CD4-positive, alpha-beta T cell (primary cell): ENCODE measurements at regions not wholly inside any gene's neighbourhood (a gene's known extent, or its start where the extent isn't known, plus 50 kb on each side); places are given as distances from the start of the nearest gene placed in this dataset.

Experiments
- ATAC-seq: fragments of 200-7000 bp; cut with Tn5 transposase; one replicate; pipeline ENCODE4 v1.10.0; 2022; ENCODE audit warnings: mild to moderate bottlenecking; ENCODE audit not compliant: poor library complexity
- CTCF ChIA-PET: fragments of 350-600 bp; sonication (Branson Sonifier 250); formaldehyde crosslinking; loops from one replicate; lab custom pipeline; 2021; ENCODE audit warnings: antibody characterized with exemption, inconsistent platforms; lab: Charles Lee
- POLR2A ChIA-PET: fragments of 350-600 bp; sonication (Branson Sonifier 250); formaldehyde crosslinking; loops from one replicate; lab custom pipeline; 2021; ENCODE audit warnings: antibody characterized with exemption, inconsistent platforms; lab: Charles Lee
- DNase-seq, 14 experiments: peaks; one replicate each; pipeline ENCODE4 v3.0.0-alpha.2; 2013 to 2020; ENCODE audit warnings: mixed read lengths in 2 of 14
- H3K27ac ChIP-seq, 2 donors: one replicate each; pipeline versions ENCODE4 v1.5.1 to v1.7.0; 2013; ENCODE audit warnings: low read length in 2 of 2, low read depth in 1 of 2, mild to moderate bottlenecking in 1 of 2
- H3K27me3 ChIP-seq, 2 experiments: 1 replicate in 1 of 2; 2 replicates in 1 of 2; pipeline versions ENCODE4 v1.6.1 to v1.7.0; 2013; ENCODE audit warnings: low read length in 2 of 2, control low read depth in 1 of 2, mild to moderate bottlenecking in 1 of 2, moderate library complexity in 1 of 2; ENCODE audit not compliant: insufficient read depth in 2 of 2, control insufficient read depth in 1 of 2
- H3K36me3 ChIP-seq: one replicate; pipeline ENCODE4 v1.6.1; 2013; ENCODE audit warnings: low read length, control low read depth; ENCODE audit not compliant: insufficient read depth
- H3K4me1 ChIP-seq: one replicate; pipeline ENCODE4 v1.6.1; 2013; ENCODE audit warnings: low read length, control low read depth; ENCODE audit not compliant: insufficient read depth
- H3K4me3 ChIP-seq: one replicate; pipeline ENCODE4 v1.5.1; 2013; ENCODE audit warnings: mild to moderate bottlenecking, low read length, moderate library complexity
- H3K9me3 ChIP-seq, 2 experiments: 1 replicate in 1 of 2; 2 replicates in 1 of 2; pipeline versions ENCODE4 v1.6.1 to v1.7.0; 2013; ENCODE audit warnings: low read length in 2 of 2, mild to moderate bottlenecking in 2 of 2, control low read depth in 1 of 2, moderate library complexity in 1 of 2; ENCODE audit not compliant: control insufficient read depth in 1 of 2, insufficient read depth in 1 of 2
- H3K27ac Mint-ChIP-seq: one replicate; pipeline ENCODE4 v1.8.0; 2020; ENCODE audit warnings: mixed read lengths
- H3K27me3 Mint-ChIP-seq: one replicate; pipeline ENCODE4 v1.8.0; 2021; ENCODE audit warnings: mixed read lengths
- H3K36me3 Mint-ChIP-seq: one replicate; pipeline ENCODE4 v1.8.0; 2021; ENCODE audit warnings: low read depth, mixed read lengths
- H3K4me1 Mint-ChIP-seq: one replicate; pipeline ENCODE4 v1.8.0; 2021; ENCODE audit warnings: low read depth, mixed read lengths
- H3K4me3 Mint-ChIP-seq: one replicate; pipeline ENCODE4 v1.8.0; 2020; ENCODE audit warnings: mild to moderate bottlenecking, mixed read lengths
- H3K9me3 Mint-ChIP-seq: one replicate; pipeline ENCODE4 v1.8.0; 2020; ENCODE audit warnings: mixed read lengths
- CTCF ChIP-seq: fragments of 200-600 bp; IDR thresholded peaks from one replicate; pipeline ENCODE4 v1.8.0; 2022; ENCODE audit warnings: antibody characterized with exemption, mild to moderate bottlenecking
- intact Hi-C, 2 experiments: fragments of 100-400 bp; cut with DNase I in 1 of 2; cut with micrococcal nuclease in 1 of 2; formaldehyde crosslinking; loops; one replicate each; pipeline versions ENCODE4 v1.15.1 to v1.9.0; 2023 to 2025; cut with DNase I, micrococcal nuclease

GRCh38 chr6:86686496-86686895, 250.8 kb upstream of the HTR1E start:
- H3K27me3 ChIP-seq: no peaks in the 10 kb centered on the region
- ChIA-PET CTCF (no interaction called here), POLR2A (no interaction called here)
- no peak for TF ChIP-seq CTCF
- DNase-seq: no peak
- no peak overlapping the region for H3K27ac ChIP-seq
- no peaks in the 10 kb centered on the region for H3K36me3 ChIP-seq
- no peak for ATAC-seq
- Mint-ChIP-seq H3K4me3 (no peak overlapping the region), H3K27me3 (no peaks in the 10 kb centered on the region), H3K27ac (no peak overlapping the region), H3K4me1 (no peaks in the 10 kb centered on the region), H3K9me3 (peaks cover 10% of the 10 kb centered on the region), H3K36me3 (no peaks in the 10 kb centered on the region)
- intact Hi-C loops: no loop called here
- H3K4me1 ChIP-seq: no peaks in the 10 kb centered on the region
- no peak overlapping the region for H3K4me3 ChIP-seq
- no peaks in the 10 kb centered on the region for H3K9me3 ChIP-seq

DNA sequence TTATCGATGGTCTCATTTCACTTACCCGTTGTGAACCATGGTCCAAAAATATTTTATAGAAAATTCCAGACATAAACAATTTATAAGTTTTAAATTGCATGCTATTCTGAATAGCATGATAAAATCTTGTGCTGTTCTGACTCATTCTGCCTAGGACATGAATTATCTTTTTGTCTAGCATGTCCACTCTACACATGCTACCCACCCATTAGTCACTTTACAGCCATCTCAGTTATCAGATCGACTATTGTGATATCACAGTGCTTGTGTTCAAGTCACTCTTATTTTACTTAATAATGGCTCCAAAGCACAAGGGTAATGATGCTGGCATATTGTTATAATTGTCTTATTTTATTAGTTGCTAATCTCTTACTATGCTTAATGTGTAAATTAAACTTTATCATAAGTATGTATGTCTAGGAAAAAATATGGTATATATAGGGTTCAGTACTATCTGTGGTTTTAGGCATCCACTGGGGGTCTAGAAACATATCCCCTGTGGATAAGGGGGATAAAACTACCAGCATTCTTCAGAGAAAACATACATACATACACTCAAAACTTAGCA, 252.0 kb upstream of the HTR1E start:
- CTCF ChIA-PET: no interaction called here
- Mint-ChIP-seq H3K4me3 (no peak overlapping the region), H3K4me1 (no peaks in the 10 kb centered on the region), H3K9me3 (peaks cover 10% of the 10 kb centered on the region), H3K36me3 (no peaks in the 10 kb centered on the region), H3K27ac (no peak overlapping the region), H3K27me3 (no peaks in the 10 kb centered on the region)
- Histone ChIP-seq H3K4me3 (no peak overlapping the region), H3K27me3 (no peaks in the 10 kb centered on the region), H3K4me1 (no peaks in the 10 kb centered on the region), H3K9me3 (no peaks in the 10 kb centered on the region), H3K36me3 (no peaks in the 10 kb centered on the region), H3K27ac (no peak overlapping the region)
- POLR2A ChIA-PET: no interaction called here
- intact Hi-C loops: no loop called here
- ATAC-seq (no peak), DNase-seq (no peak)
- TF ChIP-seq CTCF: no peak

DNA sequence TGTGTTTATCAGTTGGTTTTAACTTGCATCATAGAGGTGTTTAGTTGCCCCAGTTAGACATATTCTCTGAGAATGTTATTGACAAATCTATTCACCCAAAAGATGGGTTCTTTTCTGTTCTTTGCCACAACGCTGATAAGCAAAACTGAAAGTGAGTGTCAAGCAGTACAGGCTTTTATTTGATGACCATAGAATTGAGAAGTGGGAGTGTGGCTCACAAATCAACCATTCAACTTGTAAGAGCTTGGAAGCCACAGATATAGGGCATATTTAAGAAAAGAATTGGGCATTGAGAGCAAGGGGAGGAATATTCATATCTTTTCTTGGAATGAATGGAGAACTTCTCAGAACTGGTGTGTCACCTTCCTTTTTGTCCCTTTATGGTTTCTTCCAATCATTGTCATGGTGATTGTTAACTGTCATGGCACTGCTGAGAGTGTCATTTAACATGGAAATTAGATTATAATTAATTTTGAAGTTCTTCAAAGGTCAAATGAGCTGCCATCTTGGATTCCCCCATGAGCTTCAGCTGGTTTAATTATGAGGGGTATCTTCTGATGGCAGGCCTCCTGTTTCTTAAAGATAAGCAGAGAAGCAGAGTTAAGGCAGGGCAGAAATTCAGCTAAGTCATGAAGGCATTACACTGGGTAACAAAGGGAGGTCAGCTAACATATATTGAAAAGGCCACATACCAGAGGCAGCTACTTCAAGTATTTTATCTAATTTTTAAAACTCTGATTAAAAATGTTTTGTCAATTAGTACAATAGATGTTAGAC, 254.0 kb upstream of the HTR1E start:
- DNase-seq: no peak
- POLR2A ChIA-PET: no interaction called here
- ATAC-seq: no peak

More for the DNA sequence above, 254.0 kb upstream of the HTR1E start:
- CTCF ChIA-PET: no interaction called here
- Mint-ChIP-seq H3K36me3 (no peaks in the 10 kb centered on the region), H3K9me3 (peaks cover 7% of the 10 kb centered on the region), H3K4me3 (no peak overlapping the region), H3K27me3 (no peaks in the 10 kb centered on the region), H3K27ac (no peak overlapping the region), H3K4me1 (no peaks in the 10 kb centered on the region)
- no peak overlapping the region for H3K4me3 ChIP-seq
- intact Hi-C loops: no loop called here
- H3K9me3 ChIP-seq: no peaks in the 10 kb centered on the region
- no peaks in the 10 kb centered on the region for H3K27me3 ChIP-seq
- no peak overlapping the region for H3K27ac ChIP-seq
- no peak for TF ChIP-seq CTCF
- no peaks in the 10 kb centered on the region for H3K4me1 ChIP-seq
- H3K36me3 ChIP-seq: no peaks in the 10 kb centered on the region
